ENCODE measurements at regions not wholly inside any gene's neighbourhood (a gene's known extent, or its start where the extent isn't known, plus 50 kb on each side); places are given as distances from the start of the nearest gene placed in this dataset.

- Histone ChIP-seq H3K4me2 (ENCODE audit: insufficient read depth, low read length) (no peak overlapping the region), H3K9me3 (replicated peaks; ENCODE audit: control insufficient read depth, insufficient read depth, low read length) (no peaks in the 10 kb centered on the region), H4K20me1 (replicated peaks; ENCODE audit: control insufficient read depth, extremely low read depth, insufficient read depth, low read length) (no peaks in the 10 kb centered on the region), H3K4me3 (replicated peaks in 1 of 3; ENCODE audit: insufficient read depth in 1 of 3, low read depth in 1 of 3, low read length in 3 of 3) (no peak overlapping the region), H2AFZ (ENCODE audit: low read depth, low read length) (no peak overlapping the region), H3K9ac (replicated peaks; ENCODE audit: extremely low read depth, insufficient read depth, low read length) (no peak overlapping the region), H3K9me1 (replicated peaks; ENCODE audit: control insufficient read depth, extremely low read depth, insufficient read depth, low read length) (no peaks in the 10 kb centered on the region), H3K27ac (ENCODE audit: insufficient read depth, low read depth, low read length) (no peak overlapping the region), H3K4me1 (ENCODE audit: control insufficient read depth, extremely low read depth, insufficient read depth, low read length) (peaks cover 23% of the 10 kb centered on the region), H3K27me3 (ENCODE audit: control insufficient read depth in 2 of 2, insufficient read depth in 2 of 2, low read length in 2 of 2) (peaks cover 0 to 11% of the 10 kb centered on the region in 2 experiments), H3K79me2 (ENCODE audit: control insufficient read depth, insufficient read depth, low read length) (no peaks in the 10 kb centered on the region), H3K36me3 (ENCODE audit: control insufficient read depth in 2 of 2, extremely low read depth in 1 of 2, insufficient read depth in 2 of 2, low read length in 2 of 2) (no peaks in the 10 kb centered on the region)
- ChIA-PET CTCF (interaction anchor here (2.3 kb wide), 1 partner anchor 325 kb away, joined by 30 read pairs; no protein-coding TSS in a partner anchor), POLR2A (no interaction called here)
- FAIRE-seq (no peak), DNase-seq (ENCODE audit: low read depth, low spot score) (no peak)
- BruUV-seq (replicated peaks): no TSS peak
- intact Hi-C loops (cut with micrococcal nuclease) (loop anchor here (5.0 to 10.0 kb wide), 3 partner anchors 614 to 1026 kb away; no protein-coding TSS in a partner anchor), dilution Hi-C loops (cut with MboI; ENCODE audit: extremely low pct_ligation_motif_present, low sequenced_read_pairs) (loop anchor here (25.0 kb wide), 1 partner anchor 274 kb away; no protein-coding TSS in a partner anchor)
- TF ChIP-seq POLR2A (IDR thresholded peaks at IDR 0.05; ENCODE audit: low read depth, low read length) (no peak), GATA2 (IDR thresholded peaks at IDR 0.05; ENCODE audit: insufficient read depth, insufficient read length, low read depth, low read length) (no peak), MYC (IDR thresholded peaks at IDR 0.05; ENCODE audit: low read depth, low read length) (no peak), EZH2 (IDR thresholded peaks at IDR 0.05; ENCODE audit: borderline replicate concordance, low read depth, low read length, severe bottlenecking) (no peak), POLR2AphosphoS5 (IDR thresholded peaks at IDR 0.05; ENCODE audit: insufficient read depth, low read depth, low read length) (no peak), MAX (IDR thresholded peaks at IDR 0.05; ENCODE audit: insufficient read depth, insufficient read length) (no peak), CTCF (IDR thresholded peaks at IDR 0.05; ENCODE audit: extremely low read depth in 1 of 2, insufficient read depth in 1 of 2, low read depth in 1 of 2, low read length in 2 of 2) (no peak), FOS (IDR thresholded peaks at IDR 0.05; ENCODE audit: borderline replicate concordance, insufficient read depth, low read length) (no peak), JUN (IDR thresholded peaks at IDR 0.05; ENCODE audit: borderline replicate concordance, insufficient read depth, insufficient read length, low read depth) (no peak)
These were observed 139.4 kb upstream of the ANKH start for GRCh38 chr5:15010936-15011335.

All from endothelial cell of umbilical vein (primary cell).